Fibroblast of the aortic adventitia (primary cell): ENCODE measurements at regions not wholly inside any gene's neighbourhood (a gene's known extent, or its start where the extent isn't known, plus 50 kb on each side); places are given as distances from the start of the nearest gene placed in this dataset. TPM values are rescaled to one million over a fixed set of nuclear protein-coding genes. Genes with fewer than 3 reads are reported as not detected.

Source experiments
- DNase-seq: peaks from one replicate; pipeline ENCODE4 v3.0.0-alpha.2; 2010; ENCODE audit warnings: low read depth
- H3K4me3 ChIP-seq: 2 replicates; pipeline ENCODE4 v1.5.1; 2011; ENCODE audit warnings: low read depth, mild to moderate bottlenecking, control low read depth, low read length, moderate library complexity
- CTCF ChIP-seq: IDR thresholded peaks from 2 replicates; pipeline ENCODE4 v1.5.1; 2011; ENCODE audit warnings: mild to moderate bottlenecking, low read length, control low read depth, inconsistent platforms; ENCODE audit not compliant: insufficient read depth
- small RNA-seq: library from RNA; depleted of rRNA; stranded (forward); fragments of <200 nt; gene quantifications from one replicate; pipeline ENCODE3, GENCODE V24; 2012

- no peak for TF ChIP-seq CTCF
- H3K4me3 ChIP-seq, result no peak overlapping the region
- no peak for DNase-seq
These were observed 86.5 kb downstream of the STRADB start for GRCh38 chr2:201538025-201538424.

GRCh38 chr2:201536754-201537153 is 85.2 kb downstream of the STRADB start:
- TF ChIP-seq CTCF, result no peak
- H3K4me3 ChIP-seq, result no peak overlapping the region
- DNase-seq, result no peak

GRCh38 chr2:201536046-201536445 is 84.5 kb downstream of the STRADB start:
- TF ChIP-seq CTCF, result no peak
- no peak overlapping the region for H3K4me3 ChIP-seq
- no peak for DNase-seq

DNA sequence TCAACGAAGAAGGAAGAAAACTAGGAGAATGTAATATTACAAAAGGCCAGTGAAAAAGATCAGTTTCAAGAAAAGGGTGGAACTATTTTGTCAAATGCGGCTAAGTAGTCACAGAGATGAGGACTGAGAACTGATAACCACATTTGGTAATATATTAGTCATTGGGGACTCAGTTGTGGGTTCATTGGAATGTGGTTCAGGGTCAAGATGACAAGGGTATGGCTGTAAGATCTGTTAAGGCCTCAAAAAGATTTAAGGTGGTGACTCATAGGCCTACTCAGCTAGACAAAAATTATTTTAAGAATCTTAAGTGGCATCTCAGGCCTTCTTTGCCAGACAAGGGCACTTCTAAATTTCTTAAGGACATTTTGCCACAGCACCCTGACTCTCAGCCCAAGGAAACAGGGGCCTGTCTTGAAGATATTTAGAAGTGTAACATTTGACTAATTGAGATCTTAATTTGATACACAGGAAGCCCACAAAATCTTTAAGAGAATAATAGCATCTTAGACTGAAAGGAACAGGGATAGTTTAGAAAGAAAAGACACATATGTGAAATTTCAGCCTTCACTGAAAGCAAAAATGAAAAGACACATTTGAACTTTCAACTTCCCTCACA is 81.3 kb downstream of the STRADB start:
- H3K4me3 ChIP-seq, result no peak overlapping the region
- TF ChIP-seq CTCF, result no peak
- DNase-seq, result peak; percentile 83

Small RNA genes in the stretch of these regions (small RNA-seq; reads per million reads assigned to genes)
- gene MTND4LP16, result not detected
